ENCODE measurements at regions not wholly inside any gene's neighbourhood (a gene's known extent, or its start where the extent isn't known, plus 50 kb on each side); places are given as distances from the start of the nearest gene placed in this dataset.

- DNase-seq (ENCODE audit: low read depth): no peak
- no peak overlapping the region for H3K4me3 ChIP-seq (ENCODE audit: low read depth, low read length)
- TF ChIP-seq CTCF (IDR thresholded peaks at IDR 0.05; ENCODE audit: control insufficient read depth, extremely low read depth, insufficient read depth): no peak
Measured at GRCh38 chr20:50283370-50283769, 92.7 kb downstream of the CEBPB start.

DNA sequence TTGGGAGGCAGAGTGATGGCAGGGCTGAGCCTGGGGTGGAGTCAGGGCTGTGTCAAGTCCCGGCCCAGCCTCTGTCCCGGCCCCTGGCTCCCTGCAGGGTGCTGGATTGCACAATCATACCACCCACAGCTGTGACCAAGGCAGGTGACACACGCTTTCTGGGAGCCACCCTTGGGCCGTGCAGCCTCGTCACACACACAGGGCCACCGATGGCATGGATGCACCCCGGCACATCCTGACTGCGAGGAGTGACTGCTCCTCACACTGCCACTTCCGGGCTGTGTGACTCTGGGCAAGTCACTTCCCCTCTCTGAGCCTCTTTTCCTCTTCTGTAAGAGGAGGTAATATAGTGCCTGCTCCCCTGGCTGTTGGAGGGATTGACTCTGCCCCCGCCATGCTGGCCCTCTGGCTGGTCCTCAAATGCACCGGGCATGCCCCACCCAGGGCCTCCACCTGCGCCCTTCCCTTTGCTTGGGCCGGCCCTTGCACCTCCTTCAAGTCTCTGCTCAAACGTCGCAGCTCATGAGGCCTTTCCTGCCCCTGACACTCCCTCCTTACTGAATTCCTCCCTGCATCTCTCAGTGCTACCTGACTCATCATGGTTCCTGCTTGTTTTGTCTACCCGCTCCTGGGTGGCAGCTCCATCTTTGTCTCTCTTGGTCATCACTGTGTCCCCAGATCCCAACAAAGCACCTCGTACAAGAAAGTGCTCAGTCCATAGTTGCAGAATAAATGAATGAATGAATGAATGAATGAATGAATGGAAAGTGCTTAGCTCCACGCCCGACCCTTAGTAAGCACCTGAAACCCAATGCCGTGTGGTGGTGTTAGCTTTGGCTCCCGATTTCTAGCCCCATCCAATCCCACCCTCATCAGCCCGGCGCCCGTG lies 93.5 kb downstream of the CEBPB start:
- no peak for DNase-seq (ENCODE audit: low read depth)
- H3K4me3 ChIP-seq (ENCODE audit: low read depth, low read length): no peak overlapping the region
- no peak for TF ChIP-seq CTCF (IDR thresholded peaks at IDR 0.05; ENCODE audit: control insufficient read depth, extremely low read depth, insufficient read depth)

GRCh38 chr20:50284811-50285375 lies 94.3 kb downstream of the CEBPB start:
- no peak for DNase-seq (ENCODE audit: low read depth)
- no peak overlapping the region for H3K4me3 ChIP-seq (ENCODE audit: low read depth, low read length)
- no peak for TF ChIP-seq CTCF (IDR thresholded peaks at IDR 0.05; ENCODE audit: control insufficient read depth, extremely low read depth, insufficient read depth)

GRCh38 chr20:50285376-50286173 lies 94.9 kb downstream of the CEBPB start:
- H3K4me3 ChIP-seq (ENCODE audit: low read depth, low read length): no peak overlapping the region
- no peak for TF ChIP-seq CTCF (IDR thresholded peaks at IDR 0.05; ENCODE audit: control insufficient read depth, extremely low read depth, insufficient read depth)
- no peak for DNase-seq (ENCODE audit: low read depth)

DNA sequence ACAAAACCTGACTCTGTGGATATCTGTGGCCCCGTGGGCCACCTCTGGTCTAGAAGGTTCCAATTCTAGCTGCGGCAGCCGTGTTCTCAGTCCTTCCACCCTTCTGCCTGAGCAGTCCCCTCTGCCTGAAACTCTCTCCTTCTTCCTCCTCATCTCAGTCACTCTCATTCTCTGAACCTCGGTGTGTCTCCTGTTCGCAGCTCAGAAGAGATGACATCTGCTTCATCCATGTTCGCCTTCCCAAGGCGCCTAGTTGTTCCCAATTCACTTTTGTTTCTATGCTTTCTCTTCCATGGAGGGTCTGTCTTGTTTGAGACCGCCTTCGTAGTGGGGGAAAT lies 95.5 kb downstream of the CEBPB start:
- TF ChIP-seq CTCF (IDR thresholded peaks at IDR 0.05; ENCODE audit: control insufficient read depth, extremely low read depth, insufficient read depth): no peak
- no peak for DNase-seq (ENCODE audit: low read depth)
- H3K4me3 ChIP-seq (ENCODE audit: low read depth, low read length): no peak overlapping the region

- H3K4me3 ChIP-seq (ENCODE audit: low read depth, low read length): no peak overlapping the region
- no peak for DNase-seq (ENCODE audit: low read depth)
- TF ChIP-seq CTCF (IDR thresholded peaks at IDR 0.05; ENCODE audit: control insufficient read depth, extremely low read depth, insufficient read depth): no peak
Measured at GRCh38 chr20:50286609-50287008, 96.0 kb downstream of the CEBPB start.

Data from LNCaP clone FGC (cell line).